Stomach (tissue), 4 donors: ENCODE measurements at regions not wholly inside any gene's neighbourhood (a gene's known extent, or its start where the extent isn't known, plus 50 kb on each side); places are given as distances from the start of the nearest gene placed in this dataset.

ENCODE experiments used
- CTCF ChIP-seq, 7 experiments: fragments of 450-650 bp in 4 of 7; fragments of 200-600 bp in 3 of 7; sonication (generic) in 3 of 7; IDR thresholded peaks; one replicate each; pipeline ENCODE4 v1.5.1; 2016 to 2019; ENCODE audit warnings: antibody characterized with exemption in 7 of 7, control low read depth in 2 of 7, mild to moderate bottlenecking in 1 of 7
- EP300 ChIP-seq: sonication (generic); formaldehyde crosslinking; IDR thresholded peaks from one replicate; pipeline ENCODE4 v1.6.1; 2017; ENCODE audit warnings: antibody characterized with exemption
- POLR2A ChIP-seq, 4 donors: fragments of 450-650 bp; IDR thresholded peaks; one replicate each; pipeline ENCODE4 v1.6.1; 2016; ENCODE audit warnings: antibody characterized with exemption in 4 of 4, control low read depth in 2 of 4, mild to moderate bottlenecking in 1 of 4, moderate library complexity in 1 of 4
- POLR2AphosphoS5 ChIP-seq, 3 donors: sonication (generic); formaldehyde crosslinking; IDR thresholded peaks; one replicate each; pipeline ENCODE4 v1.6.1; 2016; ENCODE audit warnings: antibody characterized with exemption in 3 of 3

GRCh38 chr2:65666156-65666725, 233.8 kb upstream of the SPRED2 start:
- no peak for TF ChIP-seq CTCF (IDR thresholded peaks at IDR 0.05)
- TF ChIP-seq POLR2A (IDR thresholded peaks at IDR 0.05), result no peak
- TF ChIP-seq EP300, result no peak
- TF ChIP-seq POLR2AphosphoS5 (IDR thresholded peaks at IDR 0.05), result no peak
